ENCODE measurements at regions not wholly inside any gene's neighbourhood (a gene's known extent, or its start where the extent isn't known, plus 50 kb on each side); places are given as distances from the start of the nearest gene placed in this dataset.

GRCh38 chr2:18741895-18742732, 152.7 kb upstream of the NT5C1B start (continued):
- TF ChIP-seq ZNF791 (tag by site-specific recombination; IDR thresholded peaks at IDR 0.05): no peak
- TF ChIP-seq ZNF777 (tag by site-specific recombination; IDR thresholded peaks at IDR 0.05; ENCODE audit: borderline replicate concordance): no peak
- no peak for TF ChIP-seq INSM2 (tag by site-specific recombination; IDR thresholded peaks at IDR 0.05)
- TF ChIP-seq ZNF610 (tag by site-specific recombination; IDR thresholded peaks at IDR 0.05; ENCODE audit: borderline replicate concordance): no peak

GRCh38 chr2:18741191-18741590, 151.8 kb upstream of the NT5C1B start:
- ChIA-PET CTCF (interaction anchor here (2.3 kb wide), 1 partner anchor 221 kb away, joined by 8 read pairs; no protein-coding TSS in a partner anchor), POLR2A (no interaction called here)
- no peak overlapping the region for H3K27ac ChIP-seq (ENCODE audit: extremely low read depth, low read depth, low read length)
- TF ChIP-seq ZNF248 (tag by site-specific recombination; IDR thresholded peaks at IDR 0.05) (no peak), SP7 (tag by site-specific recombination; IDR thresholded peaks at IDR 0.05) (peak; percentile 59; the same call in 1 of the 2 replicates)
- H3K9me3 ChIP-seq (ENCODE audit: control insufficient read depth, insufficient read depth, low read depth, low read length): no peaks in the 10 kb centered on the region
- no peak overlapping the region for H3K4me3 ChIP-seq (ENCODE audit: low read depth, low read length)
- no peaks in the 10 kb centered on the region for H3K36me3 ChIP-seq (ENCODE audit: control insufficient read depth in 2 of 2, insufficient read depth in 1 of 2, low read length in 2 of 2)
- H3K4me1 ChIP-seq (ENCODE audit: control insufficient read depth, insufficient read depth, low read length): no peaks in the 10 kb centered on the region

GRCh38 chr2:18740474-18740881, 151.1 kb upstream of the NT5C1B start:
- ChIA-PET POLR2A (no interaction called here), CTCF (interaction anchor here (2.3 kb wide), 1 partner anchor 220 kb away, joined by 8 read pairs; no protein-coding TSS in a partner anchor)
- no peaks in the 10 kb centered on the region for H3K36me3 ChIP-seq (ENCODE audit: control insufficient read depth in 2 of 2, insufficient read depth in 1 of 2, low read length in 2 of 2)
- no peak overlapping the region for H3K27ac ChIP-seq (ENCODE audit: extremely low read depth, low read depth, low read length)
- TF ChIP-seq IKZF3 (tag by site-specific recombination; IDR thresholded peaks at IDR 0.05): no peak
- TF ChIP-seq ZNF701 (tag by site-specific recombination; IDR thresholded peaks at IDR 0.05): no peak
- no peak for TF ChIP-seq ZNF830 (tag by site-specific recombination; IDR thresholded peaks at IDR 0.05; ENCODE audit: low read depth)
- no peak for TF ChIP-seq GLIS2 (tag by site-specific recombination; IDR thresholded peaks at IDR 0.05)
- TF ChIP-seq PATZ1 (tag by site-specific recombination; IDR thresholded peaks at IDR 0.05): no peak
- TF ChIP-seq ZNF223 (tag by site-specific recombination; IDR thresholded peaks at IDR 0.05): no peak
- no peak for TF ChIP-seq ZNF48 (tag by site-specific recombination; IDR thresholded peaks at IDR 0.05)
- no peak for TF ChIP-seq ZNF777 (tag by site-specific recombination; IDR thresholded peaks at IDR 0.05; ENCODE audit: borderline replicate concordance)
- no peak for TF ChIP-seq ZBTB26 (tag by site-specific recombination; optimal IDR thresholded peaks at IDR 0.05)
- no peak for TF ChIP-seq BCL11B (tag by site-specific recombination; IDR thresholded peaks at IDR 0.05; ENCODE audit: low read depth)
- no peak for TF ChIP-seq ZSCAN23 (tag by site-specific recombination; IDR thresholded peaks at IDR 0.05)
- no peak for TF ChIP-seq GLI2 (tag by site-specific recombination; IDR thresholded peaks at IDR 0.05; ENCODE audit: borderline replicate concordance, low read depth)
- H3K4me1 ChIP-seq (ENCODE audit: control insufficient read depth, insufficient read depth, low read length): no peaks in the 10 kb centered on the region
- no peak overlapping the region for H3K4me3 ChIP-seq (ENCODE audit: low read depth, low read length)
- no peaks in the 10 kb centered on the region for H3K9me3 ChIP-seq (ENCODE audit: control insufficient read depth, insufficient read depth, low read depth, low read length)

Measured in HEK293 (cell line).